MM.1S (cell line): ENCODE measurements at regions not wholly inside any gene's neighbourhood (a gene's known extent, or its start where the extent isn't known, plus 50 kb on each side); places are given as distances from the start of the nearest gene placed in this dataset.

ENCODE experiments used
- CTCF ChIP-seq: fragments of 300-600 bp; sonication (generic); IDR thresholded peaks from 2 replicates; pipeline ENCODE4 v1.5.1; 2016; ENCODE audit warnings: antibody characterized with exemption, low read length, mixed read lengths
- EZH2 ChIP-seq: fragments of 300-600 bp; sonication (generic); optimal IDR thresholded peaks from 2 replicates; pipeline ENCODE3; 2017; ENCODE audit warnings: low read depth, mild to moderate bottlenecking, antibody characterized with exemption, low read length, mixed read lengths
- EZH2phosphoT487 ChIP-seq: fragments of 300-600 bp; sonication (generic); IDR thresholded peaks from 2 replicates; pipeline ENCODE4 v1.6.1; 2018; ENCODE audit warnings: antibody characterized with exemption, low read length

GRCh38 chr6:6486595-6486994 is 101.9 kb upstream of the LY86 start:
- no peak for TF ChIP-seq CTCF
- TF ChIP-seq EZH2phosphoT487: no peak
- TF ChIP-seq EZH2: no peak
